ENCODE measurements at regions not wholly inside any gene's neighbourhood (a gene's known extent, or its start where the extent isn't known, plus 50 kb on each side); places are given as distances from the start of the nearest gene placed in this dataset.

- no peak for TF ChIP-seq CTCF (IDR thresholded peaks at IDR 0.05)
- TF ChIP-seq POLR2A (IDR thresholded peaks at IDR 0.05; ENCODE audit: low read depth) = no peak
- TF ChIP-seq POLR2AphosphoS5 (IDR thresholded peaks at IDR 0.05) = no peak
Observed at GRCh38 chr17:51395621-51396020, 135.3 kb downstream of the UTP18 start.

All from esophagus muscularis mucosa (tissue), 3 donors.